ENCODE measurements at regions not wholly inside any gene's neighbourhood (a gene's known extent, or its start where the extent isn't known, plus 50 kb on each side); places are given as distances from the start of the nearest gene placed in this dataset.

DNA sequence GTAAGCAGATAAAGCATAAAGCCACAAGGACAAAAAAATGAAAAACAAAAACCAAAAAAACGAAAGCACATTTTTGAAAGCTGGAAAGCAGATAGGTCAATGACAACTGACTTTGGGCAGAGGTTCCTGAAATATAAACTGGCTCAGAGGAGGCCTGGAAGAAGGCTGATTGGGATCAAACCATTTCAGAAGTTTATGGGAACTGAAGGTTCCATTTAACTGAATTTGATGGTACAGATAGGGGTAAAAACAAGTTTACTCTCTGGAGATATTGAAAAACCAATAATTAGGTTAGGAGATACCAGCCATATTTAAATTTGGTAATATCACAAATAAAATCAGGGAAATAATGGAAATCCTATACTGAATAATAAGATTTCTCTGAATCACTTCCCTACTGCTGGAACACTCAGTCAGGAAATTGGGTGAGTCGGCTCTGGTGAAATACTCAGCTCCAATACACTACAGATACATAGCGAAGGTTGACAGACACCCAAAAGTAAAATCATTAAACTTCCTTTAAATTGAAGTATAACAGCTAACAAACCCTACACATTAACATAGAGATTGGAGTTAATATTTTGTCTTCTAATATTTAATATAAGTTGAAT is 1584.3 kb downstream of the STIM2 start:
- ChIA-PET POLR2A (no interaction called here), CTCF (no interaction called here)
- Histone ChIP-seq H3K27me3 (ENCODE audit: control insufficient read depth, insufficient read depth, low read length) (no peaks in the 10 kb centered on the region), H3K4me1 (ENCODE audit: control insufficient read depth, insufficient read depth, low read length) (no peaks in the 10 kb centered on the region), H3K9me3 (ENCODE audit: control insufficient read depth, insufficient read depth, low read depth, low read length) (no peaks in the 10 kb centered on the region), H3K27ac (ENCODE audit: low read length) (no peak overlapping the region), H3K36me3 (ENCODE audit: control insufficient read depth, insufficient read depth, low read length) (no peaks in the 10 kb centered on the region), H3K4me3 (ENCODE audit: low read depth in 2 of 2, low read length in 2 of 2) (no peak overlapping the region)
- intact Hi-C loops (cut with micrococcal nuclease; ENCODE audit: unreplicated experiment) = no loop called here
- ATAC-seq (no peak), DNase-seq (ENCODE audit: low read depth, low spot score) (no peak)
- in situ Hi-C loops (cut with HindIII; ENCODE audit: low pct_unique_long_range_greater_than_20kb, low sequenced_read_pairs) = no loop called here
- BruUV-seq (replicated peaks) = no TSS peak
- no peak for TF ChIP-seq TCF7L2 (IDR thresholded peaks at IDR 0.05; ENCODE audit: low read depth, low read length)
- no peak for TF ChIP-seq SIN3A (IDR thresholded peaks at IDR 0.05; ENCODE audit: borderline replicate concordance, insufficient read depth, low read depth, low read length)
- TF ChIP-seq, protein P1, sequence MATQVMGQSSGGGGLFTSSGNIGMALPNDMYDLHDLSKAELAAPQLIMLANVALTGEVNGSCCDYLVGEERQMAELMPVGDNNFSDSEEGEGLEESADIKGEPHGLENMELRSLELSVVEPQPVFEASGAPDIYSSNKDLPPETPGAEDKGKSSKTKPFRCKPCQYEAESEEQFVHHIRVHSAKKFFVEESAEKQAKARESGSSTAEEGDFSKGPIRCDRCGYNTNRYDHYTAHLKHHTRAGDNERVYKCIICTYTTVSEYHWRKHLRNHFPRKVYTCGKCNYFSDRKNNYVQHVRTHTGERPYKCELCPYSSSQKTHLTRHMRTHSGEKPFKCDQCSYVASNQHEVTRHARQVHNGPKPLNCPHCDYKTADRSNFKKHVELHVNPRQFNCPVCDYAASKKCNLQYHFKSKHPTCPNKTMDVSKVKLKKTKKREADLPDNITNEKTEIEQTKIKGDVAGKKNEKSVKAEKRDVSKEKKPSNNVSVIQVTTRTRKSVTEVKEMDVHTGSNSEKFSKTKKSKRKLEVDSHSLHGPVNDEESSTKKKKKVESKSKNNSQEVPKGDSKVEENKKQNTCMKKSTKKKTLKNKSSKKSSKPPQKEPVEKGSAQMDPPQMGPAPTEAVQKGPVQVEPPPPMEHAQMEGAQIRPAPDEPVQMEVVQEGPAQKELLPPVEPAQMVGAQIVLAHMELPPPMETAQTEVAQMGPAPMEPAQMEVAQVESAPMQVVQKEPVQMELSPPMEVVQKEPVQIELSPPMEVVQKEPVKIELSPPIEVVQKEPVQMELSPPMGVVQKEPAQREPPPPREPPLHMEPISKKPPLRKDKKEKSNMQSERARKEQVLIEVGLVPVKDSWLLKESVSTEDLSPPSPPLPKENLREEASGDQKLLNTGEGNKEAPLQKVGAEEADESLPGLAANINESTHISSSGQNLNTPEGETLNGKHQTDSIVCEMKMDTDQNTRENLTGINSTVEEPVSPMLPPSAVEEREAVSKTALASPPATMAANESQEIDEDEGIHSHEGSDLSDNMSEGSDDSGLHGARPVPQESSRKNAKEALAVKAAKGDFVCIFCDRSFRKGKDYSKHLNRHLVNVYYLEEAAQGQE (IDR thresholded peaks at IDR 0.05; ENCODE audit: insufficient read depth in 1 of 2, low read depth in 2 of 2, low read length in 1 of 2) = no peak
- TF ChIP-seq POLR2AphosphoS5 (IDR thresholded peaks at IDR 0.05; ENCODE audit: low read depth, low read length) = no peak
- TF ChIP-seq, protein P2, sequence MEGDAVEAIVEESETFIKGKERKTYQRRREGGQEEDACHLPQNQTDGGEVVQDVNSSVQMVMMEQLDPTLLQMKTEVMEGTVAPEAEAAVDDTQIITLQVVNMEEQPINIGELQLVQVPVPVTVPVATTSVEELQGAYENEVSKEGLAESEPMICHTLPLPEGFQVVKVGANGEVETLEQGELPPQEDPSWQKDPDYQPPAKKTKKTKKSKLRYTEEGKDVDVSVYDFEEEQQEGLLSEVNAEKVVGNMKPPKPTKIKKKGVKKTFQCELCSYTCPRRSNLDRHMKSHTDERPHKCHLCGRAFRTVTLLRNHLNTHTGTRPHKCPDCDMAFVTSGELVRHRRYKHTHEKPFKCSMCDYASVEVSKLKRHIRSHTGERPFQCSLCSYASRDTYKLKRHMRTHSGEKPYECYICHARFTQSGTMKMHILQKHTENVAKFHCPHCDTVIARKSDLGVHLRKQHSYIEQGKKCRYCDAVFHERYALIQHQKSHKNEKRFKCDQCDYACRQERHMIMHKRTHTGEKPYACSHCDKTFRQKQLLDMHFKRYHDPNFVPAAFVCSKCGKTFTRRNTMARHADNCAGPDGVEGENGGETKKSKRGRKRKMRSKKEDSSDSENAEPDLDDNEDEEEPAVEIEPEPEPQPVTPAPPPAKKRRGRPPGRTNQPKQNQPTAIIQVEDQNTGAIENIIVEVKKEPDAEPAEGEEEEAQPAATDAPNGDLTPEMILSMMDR (IDR thresholded peaks at IDR 0.05) = no peak

DNA sequence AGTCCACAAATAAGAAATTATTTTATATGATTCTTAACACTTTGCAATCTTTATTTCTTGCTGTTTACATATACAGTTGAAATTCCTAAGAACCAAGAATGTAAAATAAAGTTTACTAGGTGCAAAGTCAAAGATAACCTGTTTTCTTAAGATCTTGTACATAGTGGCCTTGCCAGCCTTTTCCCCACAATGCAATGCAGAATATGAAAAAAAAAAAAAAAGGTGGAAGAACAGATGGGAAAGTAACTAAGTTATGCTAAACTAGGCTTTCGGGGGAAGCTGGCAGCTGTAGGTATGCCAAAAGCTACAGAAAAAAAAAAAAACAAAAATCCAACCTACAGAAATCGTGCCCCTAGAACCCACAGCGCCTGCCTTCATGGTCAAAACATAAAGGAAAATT is 1588.4 kb downstream of the STIM2 start:
- ChIA-PET CTCF (no interaction called here), POLR2A (no interaction called here)
- no peak for ATAC-seq
- no peak for DNase-seq (ENCODE audit: low read depth, low spot score)
- no peak for TF ChIP-seq SIN3A (IDR thresholded peaks at IDR 0.05; ENCODE audit: borderline replicate concordance, insufficient read depth, low read depth, low read length)
- no peak for TF ChIP-seq TCF7L2 (IDR thresholded peaks at IDR 0.05; ENCODE audit: low read depth, low read length)
- TF ChIP-seq, protein P2 (IDR thresholded peaks at IDR 0.05) = no peak
- TF ChIP-seq, protein P1 (IDR thresholded peaks at IDR 0.05; ENCODE audit: insufficient read depth in 1 of 2, low read depth in 2 of 2, low read length in 1 of 2) = no peak
- TF ChIP-seq POLR2AphosphoS5 (IDR thresholded peaks at IDR 0.05; ENCODE audit: low read depth, low read length) = no peak
- Histone ChIP-seq H3K36me3 (ENCODE audit: control insufficient read depth, insufficient read depth, low read length) (no peaks in the 10 kb centered on the region), H3K9me3 (ENCODE audit: control insufficient read depth, insufficient read depth, low read depth, low read length) (no peaks in the 10 kb centered on the region), H3K4me1 (ENCODE audit: control insufficient read depth, insufficient read depth, low read length) (no peaks in the 10 kb centered on the region), H3K27ac (ENCODE audit: low read length) (no peak overlapping the region), H3K27me3 (ENCODE audit: control insufficient read depth, insufficient read depth, low read length) (no peaks in the 10 kb centered on the region), H3K4me3 (ENCODE audit: low read depth in 2 of 2, low read length in 2 of 2) (no peak overlapping the region)
- no TSS peak for BruUV-seq (replicated peaks)
- intact Hi-C loops (cut with micrococcal nuclease; ENCODE audit: unreplicated experiment) = no loop called here
- in situ Hi-C loops (cut with HindIII; ENCODE audit: low pct_unique_long_range_greater_than_20kb, low sequenced_read_pairs) = no loop called here

All from Panc1 (cell line).